Sciatic nerve (tissue), 2 donors: ENCODE measurements at regions not wholly inside any gene's neighbourhood (a gene's known extent, or its start where the extent isn't known, plus 50 kb on each side); places are given as distances from the start of the nearest gene placed in this dataset.
"Not testable (repeated sequence)": the region's sequence is repeated elsewhere in the genome, so short reads cannot be mapped to it uniquely, and the experiment has no call there.

Experiments
- ATAC-seq: fragments of 200-7000 bp; cut with Tn5 transposase; one replicate; pipeline ENCODE4 v1.9.1; 2020; ENCODE audit warnings: mild to moderate bottlenecking, moderate library complexity
- DNase-seq: peaks from one replicate; pipeline ENCODE4 v3.0.0-alpha.2; 2020; ENCODE audit warnings: low spot score
- intact Hi-C: fragments of 100-400 bp; cut with DNase I; formaldehyde crosslinking; loops from one replicate; pipeline ENCODE4 v1.14.2; 2022
- donor health status: DM: no; HTN: no; CAD: no.
- donor health status: DM: no; HTN: no; CAD: no.

GRCh38 chr1:187038784-187039183, 210.0 kb downstream of the PLA2G4A start:
- ATAC-seq = no peak
- no peak for DNase-seq
- intact Hi-C loops = no loop called here

GRCh38 chr1:187041104-187041503, 212.4 kb downstream of the PLA2G4A start:
- no peak for DNase-seq
- no peak for ATAC-seq
- intact Hi-C loops = no loop called here

- intact Hi-C loops = no loop called here
- ATAC-seq = no peak
- DNase-seq = no peak
These were observed 213.8 kb downstream of the PLA2G4A start for GRCh38 chr1:187042538-187042937.

GRCh38 chr1:187043433-187043832, 214.7 kb downstream of the PLA2G4A start:
- DNase-seq, intact Hi-C loops, ATAC-seq: not testable (repeated sequence)

GRCh38 chr1:187044411-187044810, 215.7 kb downstream of the PLA2G4A start:
- DNase-seq (no peak), ATAC-seq (no peak)
- intact Hi-C loops = no loop called here

GRCh38 chr1:187045371-187045770, 216.6 kb downstream of the PLA2G4A start:
- intact Hi-C loops = no loop called here
- ATAC-seq = no peak
- DNase-seq = no peak

GRCh38 chr1:187046293-187046692, 217.5 kb downstream of the PLA2G4A start:
- intact Hi-C loops = no loop called here
- ATAC-seq = no peak
- no peak for DNase-seq

- no peak for ATAC-seq
- intact Hi-C loops = no loop called here
These were observed 218.5 kb downstream of the PLA2G4A start for GRCh38 chr1:187047298-187047697.

GRCh38 chr1:187051618-187052232, 223.0 kb downstream of the PLA2G4A start:
- intact Hi-C loops = no loop called here
- no peak for DNase-seq
- ATAC-seq = no peak

More at GRCh38 chr1:187047298-187047697, 218.5 kb downstream of the PLA2G4A start:
- no peak for DNase-seq

- DNase-seq (no peak), ATAC-seq (no peak)
- intact Hi-C loops = no loop called here
These were observed 225.1 kb downstream of the PLA2G4A start for GRCh38 chr1:187053876-187054275.

- DNase-seq = no peak
- ATAC-seq = no peak
- intact Hi-C loops = no loop called here
These were observed 226.4 kb downstream of the PLA2G4A start for GRCh38 chr1:187054862-187055757.

GRCh38 chr1:187063271-187063670, 234.5 kb downstream of the PLA2G4A start:
- ATAC-seq = no peak
- no peak for DNase-seq
- intact Hi-C loops = no loop called here

- DNase-seq (no peak), ATAC-seq (no peak)
- intact Hi-C loops = no loop called here
These were observed 238.4 kb downstream of the PLA2G4A start for GRCh38 chr1:187067160-187067559.

- DNase-seq (no peak), ATAC-seq (no peak)
- intact Hi-C loops = no loop called here
These were observed 241.3 kb downstream of the PLA2G4A start for GRCh38 chr1:187070076-187070475.

- intact Hi-C loops, DNase-seq, ATAC-seq: not testable (repeated sequence)
These were observed 243.7 kb downstream of the PLA2G4A start for GRCh38 chr1:187072262-187073034.

- DNase-seq, ATAC-seq, intact Hi-C loops: not testable (repeated sequence)
These were observed 244.3 kb downstream of the PLA2G4A start for GRCh38 chr1:187073035-187073560.

- DNase-seq, ATAC-seq, intact Hi-C loops: not testable (repeated sequence)
These were observed 245.0 kb downstream of the PLA2G4A start for GRCh38 chr1:187073634-187074245.

- ATAC-seq = no peak
- intact Hi-C loops = no loop called here
- no peak for DNase-seq
These were observed 245.8 kb downstream of the PLA2G4A start for GRCh38 chr1:187074445-187075048.
